Breast epithelium (tissue), 3 donors: ENCODE measurements at regions not wholly inside any gene's neighbourhood (a gene's known extent, or its start where the extent isn't known, plus 50 kb on each side); places are given as distances from the start of the nearest gene placed in this dataset.

Experiments used
- POLR2AphosphoS5 ChIP-seq, 3 donors: sonication (generic); formaldehyde crosslinking; IDR thresholded peaks; one replicate each; pipeline ENCODE4 v1.6.1; 2017; ENCODE audit warnings: antibody characterized with exemption in 3 of 3
- TF ChIP-seq, protein P1 (sequence below), 3 donors: fragments of 450-650 bp; IDR thresholded peaks; one replicate each; pipeline ENCODE4 v1.5.1; 2016 to 2017; ENCODE audit warnings: antibody characterized with exemption in 3 of 3, mild to moderate bottlenecking in 3 of 3, moderate library complexity in 3 of 3

DNA sequence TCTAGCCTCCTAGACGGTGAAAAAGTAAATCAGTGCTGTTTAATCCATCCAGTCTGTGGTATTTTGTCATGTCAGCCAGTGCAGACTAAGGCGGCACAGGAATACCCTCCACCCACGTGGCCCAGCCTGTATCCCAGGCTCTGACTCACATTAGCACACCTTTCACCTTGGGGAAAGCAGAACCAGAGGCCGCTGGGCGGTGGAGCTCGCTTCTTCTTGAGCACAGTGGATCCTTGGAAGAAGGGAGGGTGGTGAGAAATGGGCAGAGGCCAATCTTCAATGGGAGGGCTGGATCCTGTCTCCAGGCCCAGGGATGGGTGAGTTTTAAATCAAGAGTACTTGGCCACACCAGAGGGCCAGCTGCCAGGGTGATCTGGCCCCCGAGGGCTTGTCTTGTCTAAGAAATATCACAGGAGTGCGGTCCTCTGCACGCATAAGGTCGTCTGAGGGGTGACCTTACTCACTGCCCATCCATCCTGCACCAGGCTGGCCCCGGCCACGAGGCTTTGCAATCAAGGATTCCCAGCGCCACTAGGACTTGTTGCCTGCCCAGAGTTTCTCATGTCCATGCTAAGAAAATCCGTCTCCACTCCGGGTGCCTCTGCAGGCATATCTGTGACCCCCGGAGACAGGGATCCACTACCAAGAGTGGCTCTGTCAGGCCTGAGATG, 658.5 kb downstream of the BRD1 start:
- TF ChIP-seq POLR2AphosphoS5 (IDR thresholded peaks at IDR 0.05): no peak
- TF ChIP-seq, protein P1, sequence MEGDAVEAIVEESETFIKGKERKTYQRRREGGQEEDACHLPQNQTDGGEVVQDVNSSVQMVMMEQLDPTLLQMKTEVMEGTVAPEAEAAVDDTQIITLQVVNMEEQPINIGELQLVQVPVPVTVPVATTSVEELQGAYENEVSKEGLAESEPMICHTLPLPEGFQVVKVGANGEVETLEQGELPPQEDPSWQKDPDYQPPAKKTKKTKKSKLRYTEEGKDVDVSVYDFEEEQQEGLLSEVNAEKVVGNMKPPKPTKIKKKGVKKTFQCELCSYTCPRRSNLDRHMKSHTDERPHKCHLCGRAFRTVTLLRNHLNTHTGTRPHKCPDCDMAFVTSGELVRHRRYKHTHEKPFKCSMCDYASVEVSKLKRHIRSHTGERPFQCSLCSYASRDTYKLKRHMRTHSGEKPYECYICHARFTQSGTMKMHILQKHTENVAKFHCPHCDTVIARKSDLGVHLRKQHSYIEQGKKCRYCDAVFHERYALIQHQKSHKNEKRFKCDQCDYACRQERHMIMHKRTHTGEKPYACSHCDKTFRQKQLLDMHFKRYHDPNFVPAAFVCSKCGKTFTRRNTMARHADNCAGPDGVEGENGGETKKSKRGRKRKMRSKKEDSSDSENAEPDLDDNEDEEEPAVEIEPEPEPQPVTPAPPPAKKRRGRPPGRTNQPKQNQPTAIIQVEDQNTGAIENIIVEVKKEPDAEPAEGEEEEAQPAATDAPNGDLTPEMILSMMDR (IDR thresholded peaks at IDR 0.05): no peak
